Colonic mucosa (tissue), 4 donors: ENCODE measurements at regions not wholly inside any gene's neighbourhood (a gene's known extent, or its start where the extent isn't known, plus 50 kb on each side); places are given as distances from the start of the nearest gene placed in this dataset.

ENCODE experiments used
- DNase-seq: peaks from one replicate; pipeline ENCODE4 v3.0.0-alpha.2; 2020
- H3K27ac ChIP-seq: fragments of 200-600 bp; one replicate; pipeline ENCODE4 v1.8.0; 2021
- H3K27me3 ChIP-seq: fragments of 200-600 bp; one replicate; pipeline ENCODE4 v1.8.0; 2021
- H3K36me3 ChIP-seq: fragments of 200-600 bp; one replicate; pipeline ENCODE4 v1.8.0; 2021
- H3K4me1 ChIP-seq: fragments of 200-600 bp; one replicate; pipeline ENCODE4 v1.8.0; 2021; ENCODE audit warnings: mild to moderate bottlenecking
- H3K4me3 ChIP-seq: fragments of 200-600 bp; one replicate; pipeline ENCODE4 v1.8.0; 2021
- H3K9ac ChIP-seq, 2 donors: one replicate each; pipeline ENCODE4 v1.7.0; 2013; ENCODE audit warnings: control low read depth in 2 of 2, low read depth in 2 of 2, low read length in 2 of 2
- H3K9me3 ChIP-seq: fragments of 200-600 bp; one replicate; pipeline ENCODE4 v1.8.0; 2021
- intact Hi-C: fragments of 100-400 bp; cut with DNase I; formaldehyde crosslinking; loops from one replicate; pipeline ENCODE4 v1.14.1; 2022
- TF ChIP-seq, protein P1 (sequence below): fragments of 200-600 bp; IDR thresholded peaks from one replicate; pipeline ENCODE4 v1.8.0; 2022; ENCODE audit warnings: antibody characterized with exemption, mild to moderate bottlenecking
- donor health status: healthy.
- donor health status: DM: no; HTN: no; CAD: no.
- donor health status: DM: no; HTN: no; CAD: no.

DNA sequence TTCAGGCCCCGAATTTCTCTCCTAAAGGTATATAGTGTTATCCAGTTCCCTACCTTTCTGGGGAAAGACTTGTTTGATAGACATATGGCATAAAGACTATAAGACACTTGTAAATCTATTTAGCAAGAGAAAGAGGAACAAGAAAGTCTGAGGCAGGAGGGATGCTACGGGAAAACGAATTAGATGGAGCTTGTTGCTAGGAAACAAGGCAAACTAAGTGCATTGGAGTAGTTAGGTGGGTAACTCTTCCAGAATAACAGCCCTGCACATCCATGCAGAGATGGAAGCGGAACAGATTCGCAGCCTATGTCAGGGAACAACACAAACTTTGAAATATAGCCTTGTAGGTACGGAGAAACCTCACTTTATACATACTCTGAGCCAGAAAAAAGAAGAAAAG is 810.3 kb upstream of the CRIM1 start:
- TF ChIP-seq, protein P1, sequence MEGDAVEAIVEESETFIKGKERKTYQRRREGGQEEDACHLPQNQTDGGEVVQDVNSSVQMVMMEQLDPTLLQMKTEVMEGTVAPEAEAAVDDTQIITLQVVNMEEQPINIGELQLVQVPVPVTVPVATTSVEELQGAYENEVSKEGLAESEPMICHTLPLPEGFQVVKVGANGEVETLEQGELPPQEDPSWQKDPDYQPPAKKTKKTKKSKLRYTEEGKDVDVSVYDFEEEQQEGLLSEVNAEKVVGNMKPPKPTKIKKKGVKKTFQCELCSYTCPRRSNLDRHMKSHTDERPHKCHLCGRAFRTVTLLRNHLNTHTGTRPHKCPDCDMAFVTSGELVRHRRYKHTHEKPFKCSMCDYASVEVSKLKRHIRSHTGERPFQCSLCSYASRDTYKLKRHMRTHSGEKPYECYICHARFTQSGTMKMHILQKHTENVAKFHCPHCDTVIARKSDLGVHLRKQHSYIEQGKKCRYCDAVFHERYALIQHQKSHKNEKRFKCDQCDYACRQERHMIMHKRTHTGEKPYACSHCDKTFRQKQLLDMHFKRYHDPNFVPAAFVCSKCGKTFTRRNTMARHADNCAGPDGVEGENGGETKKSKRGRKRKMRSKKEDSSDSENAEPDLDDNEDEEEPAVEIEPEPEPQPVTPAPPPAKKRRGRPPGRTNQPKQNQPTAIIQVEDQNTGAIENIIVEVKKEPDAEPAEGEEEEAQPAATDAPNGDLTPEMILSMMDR = no peak
- Histone ChIP-seq H3K9ac (no peak overlapping the region), H3K36me3 (no peaks in the 10 kb centered on the region), H3K4me3 (no peak overlapping the region), H3K27ac (no peak overlapping the region), H3K9me3 (no peaks in the 10 kb centered on the region), H3K27me3 (no peaks in the 10 kb centered on the region), H3K4me1 (no peaks in the 10 kb centered on the region)
- DNase-seq = no peak
- intact Hi-C loops = no loop called here

DNA sequence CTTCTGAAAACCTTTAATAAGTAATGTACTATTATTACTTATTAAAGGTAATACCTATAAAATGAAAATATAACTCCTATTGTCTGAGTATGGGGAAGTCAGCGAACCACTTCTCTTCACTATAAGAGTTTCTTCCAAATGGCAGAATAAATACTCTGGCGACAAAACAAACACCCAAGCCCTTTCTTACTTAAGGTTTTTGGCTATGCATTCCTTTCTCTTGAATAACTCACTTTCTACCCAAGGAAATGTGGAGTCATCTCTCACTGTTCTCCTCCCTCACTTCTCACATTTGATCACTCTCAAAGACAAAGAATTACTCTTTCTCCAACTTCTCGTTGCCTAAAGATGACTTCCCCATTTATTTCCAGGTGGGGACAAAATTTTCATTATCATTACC is 816.8 kb upstream of the CRIM1 start:
- Histone ChIP-seq H3K9ac (no peak overlapping the region), H3K4me1 (no peaks in the 10 kb centered on the region), H3K27ac (no peak overlapping the region), H3K36me3 (no peaks in the 10 kb centered on the region), H3K9me3 (no peaks in the 10 kb centered on the region), H3K4me3 (no peak overlapping the region), H3K27me3 (no peaks in the 10 kb centered on the region)
- TF ChIP-seq, protein P1 = no peak
- no peak for DNase-seq
- intact Hi-C loops = no loop called here

DNA sequence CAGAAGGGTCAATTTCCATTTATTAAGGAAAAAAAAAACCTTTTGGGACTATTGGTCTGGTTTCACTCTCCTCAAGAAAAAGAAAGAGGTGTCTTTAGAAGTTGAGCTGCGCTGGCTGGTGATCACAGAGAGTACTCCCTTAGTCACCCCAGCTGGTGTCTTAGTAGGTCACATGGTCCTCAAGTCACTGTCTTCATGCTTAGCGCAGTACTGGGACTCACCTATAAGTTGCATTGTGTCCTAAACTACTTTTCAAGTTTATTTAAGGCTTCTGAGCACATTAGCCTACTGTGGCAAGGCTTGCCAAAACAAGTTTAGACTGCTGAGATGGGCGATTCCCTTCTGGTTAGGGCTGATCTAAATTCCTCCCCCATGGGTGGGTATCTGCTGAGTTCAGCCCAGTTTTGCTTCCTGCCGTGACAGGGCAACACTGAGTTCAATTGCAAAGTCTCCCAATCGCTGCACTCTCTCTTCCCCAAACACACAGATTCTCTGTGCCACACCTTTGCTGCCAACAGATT is 824.9 kb upstream of the CRIM1 start:
- intact Hi-C loops = no loop called here
- H3K27me3 ChIP-seq = no peaks in the 10 kb centered on the region
- H3K36me3 ChIP-seq = no peaks in the 10 kb centered on the region
- TF ChIP-seq, protein P1 = no peak
- no peak for DNase-seq
- H3K9me3 ChIP-seq = no peaks in the 10 kb centered on the region
- no peak overlapping the region for H3K4me3 ChIP-seq
- no peak overlapping the region for H3K27ac ChIP-seq
- H3K4me1 ChIP-seq = no peaks in the 10 kb centered on the region
- H3K9ac ChIP-seq = no peak overlapping the region

DNA sequence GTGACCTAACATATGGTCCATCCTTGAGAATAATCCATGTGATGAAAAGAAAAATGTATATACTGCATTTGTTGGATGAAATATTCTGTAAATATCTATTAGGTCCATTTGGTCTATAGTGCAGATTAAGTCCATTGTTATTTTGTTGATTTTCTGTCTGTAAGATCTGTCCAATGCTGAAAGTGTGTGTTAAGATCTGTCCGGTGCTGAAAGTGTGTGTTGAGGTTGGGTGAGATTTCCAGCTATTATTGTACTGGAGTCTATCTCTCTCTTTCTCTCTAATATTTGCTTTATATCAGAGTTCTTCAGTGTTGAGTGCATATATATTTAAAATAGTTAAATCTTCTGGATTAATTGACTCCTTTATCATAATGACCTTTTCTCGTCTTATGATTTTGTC is 828.8 kb upstream of the CRIM1 start:
- Histone ChIP-seq H3K9ac (no peak overlapping the region), H3K27me3 (no peaks in the 10 kb centered on the region), H3K27ac (no peak overlapping the region), H3K4me3 (no peak overlapping the region), H3K9me3 (no peaks in the 10 kb centered on the region), H3K4me1 (no peaks in the 10 kb centered on the region), H3K36me3 (no peaks in the 10 kb centered on the region)
- TF ChIP-seq, protein P1 = no peak
- intact Hi-C loops = no loop called here
- DNase-seq = no peak

DNA sequence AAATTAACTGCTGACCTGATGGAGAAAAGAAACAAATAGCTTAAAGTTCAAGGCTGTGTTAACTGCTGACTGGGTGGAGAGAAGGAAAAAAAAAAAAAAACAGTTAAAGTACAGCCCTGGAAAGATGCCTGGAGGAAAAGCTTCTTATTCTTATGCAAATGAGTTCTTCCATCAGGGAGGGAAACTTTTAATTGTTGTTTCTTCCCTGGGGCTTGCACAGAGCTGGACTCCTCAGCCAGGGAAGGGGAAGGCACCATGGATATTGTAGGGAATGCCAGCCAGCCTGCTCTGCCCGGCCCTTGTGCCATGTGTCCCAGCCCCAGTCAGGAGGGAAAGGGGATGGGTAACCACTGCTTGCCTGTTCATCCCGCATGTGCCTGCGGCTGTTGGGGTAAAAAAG is 833.1 kb upstream of the CRIM1 start:
- TF ChIP-seq, protein P1 = no peak
- Histone ChIP-seq H3K27me3 (no peaks in the 10 kb centered on the region), H3K36me3 (no peaks in the 10 kb centered on the region), H3K27ac (no peak overlapping the region), H3K4me1 (no peaks in the 10 kb centered on the region), H3K4me3 (no peak overlapping the region), H3K9me3 (no peaks in the 10 kb centered on the region), H3K9ac (no peak overlapping the region)
- DNase-seq = no peak
- intact Hi-C loops = no loop called here

DNA sequence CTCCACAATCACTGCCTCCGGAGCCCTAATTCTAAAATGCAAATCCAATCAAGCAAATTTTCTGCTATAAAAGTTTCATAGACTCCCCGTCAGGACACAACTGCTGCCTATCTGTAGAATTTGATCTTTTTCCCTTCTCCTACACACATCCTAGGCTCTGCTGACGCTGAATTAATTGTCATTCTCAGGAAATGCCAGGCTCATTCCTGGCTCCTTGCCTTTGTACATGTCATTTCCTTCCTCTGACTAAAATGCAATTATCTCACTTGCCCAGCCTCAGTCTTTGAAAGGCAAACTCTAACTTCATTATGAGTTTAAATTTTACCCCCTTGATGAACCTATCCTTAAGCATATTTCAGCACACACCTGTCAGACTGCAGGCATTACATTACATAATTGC is 844.9 kb upstream of the CRIM1 start:
- no peaks in the 10 kb centered on the region for H3K9me3 ChIP-seq
- no peaks in the 10 kb centered on the region for H3K4me1 ChIP-seq
- H3K36me3 ChIP-seq = no peaks in the 10 kb centered on the region
- no peak overlapping the region for H3K4me3 ChIP-seq
- no peak for DNase-seq
- intact Hi-C loops = no loop called here
- no peak overlapping the region for H3K9ac ChIP-seq
- H3K27me3 ChIP-seq = no peaks in the 10 kb centered on the region
- TF ChIP-seq, protein P1 = no peak
- no peak overlapping the region for H3K27ac ChIP-seq
